ENCODE measurements at regions not wholly inside any gene's neighbourhood (a gene's known extent, or its start where the extent isn't known, plus 50 kb on each side); places are given as distances from the start of the nearest gene placed in this dataset.
"Not testable (repeated sequence)": the region's sequence is repeated elsewhere in the genome, so short reads cannot be mapped to it uniquely, and the experiment has no call there.

GRCh38 chr11:71764695-71765491 is 68.1 kb upstream of the DEFB108B start:
- TF ChIP-seq CTCF (conservative IDR thresholded peaks at IDR 0.05; ENCODE audit: low read length); EZH2phosphoT487 (IDR thresholded peaks at IDR 0.05; ENCODE audit: borderline replicate concordance, low read depth, low read length): not testable (repeated sequence)

All from OCI-LY7 (cell line).